ENCODE measurements at regions not wholly inside any gene's neighbourhood (a gene's known extent, or its start where the extent isn't known, plus 50 kb on each side); places are given as distances from the start of the nearest gene placed in this dataset.

DNA sequence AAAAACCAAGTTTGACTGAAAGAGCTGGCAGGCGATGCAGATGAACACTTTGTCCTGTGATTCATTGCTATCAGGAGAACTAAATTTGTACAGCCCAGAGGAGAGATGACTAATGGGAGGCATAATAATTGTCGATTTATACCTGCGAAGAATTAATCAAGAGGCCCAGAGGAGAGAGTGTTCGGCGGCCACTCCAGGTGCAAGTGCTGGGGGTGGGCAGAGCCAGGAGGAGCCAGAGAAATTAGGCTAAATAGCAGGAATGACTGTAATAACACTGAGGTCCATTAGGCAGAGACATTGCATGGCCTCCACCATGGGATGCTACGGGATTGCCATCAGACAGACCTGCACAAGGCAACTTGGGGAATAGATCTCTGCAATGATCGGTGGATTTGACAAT, 107.7 kb upstream of the UQCRFS1 start:
- TF ChIP-seq, protein P1, sequence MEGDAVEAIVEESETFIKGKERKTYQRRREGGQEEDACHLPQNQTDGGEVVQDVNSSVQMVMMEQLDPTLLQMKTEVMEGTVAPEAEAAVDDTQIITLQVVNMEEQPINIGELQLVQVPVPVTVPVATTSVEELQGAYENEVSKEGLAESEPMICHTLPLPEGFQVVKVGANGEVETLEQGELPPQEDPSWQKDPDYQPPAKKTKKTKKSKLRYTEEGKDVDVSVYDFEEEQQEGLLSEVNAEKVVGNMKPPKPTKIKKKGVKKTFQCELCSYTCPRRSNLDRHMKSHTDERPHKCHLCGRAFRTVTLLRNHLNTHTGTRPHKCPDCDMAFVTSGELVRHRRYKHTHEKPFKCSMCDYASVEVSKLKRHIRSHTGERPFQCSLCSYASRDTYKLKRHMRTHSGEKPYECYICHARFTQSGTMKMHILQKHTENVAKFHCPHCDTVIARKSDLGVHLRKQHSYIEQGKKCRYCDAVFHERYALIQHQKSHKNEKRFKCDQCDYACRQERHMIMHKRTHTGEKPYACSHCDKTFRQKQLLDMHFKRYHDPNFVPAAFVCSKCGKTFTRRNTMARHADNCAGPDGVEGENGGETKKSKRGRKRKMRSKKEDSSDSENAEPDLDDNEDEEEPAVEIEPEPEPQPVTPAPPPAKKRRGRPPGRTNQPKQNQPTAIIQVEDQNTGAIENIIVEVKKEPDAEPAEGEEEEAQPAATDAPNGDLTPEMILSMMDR (IDR thresholded peaks at IDR 0.05) = no peak
- TF ChIP-seq POLR2AphosphoS5 (IDR thresholded peaks at IDR 0.05) = no peak
